GM18498 (cell line): ENCODE measurements at regions not wholly inside any gene's neighbourhood (a gene's known extent, or its start where the extent isn't known, plus 50 kb on each side); places are given as distances from the start of the nearest gene placed in this dataset.

ENCODE experiments used
- ATAC-seq: cut with Tn5 transposase; IDR thresholded peaks from one replicate; pipeline ENCODE4 v1.9.1; 2021; ENCODE audit warnings: mild to moderate bottlenecking, moderate library complexity; ENCODE audit not compliant: unreplicated experiment

- peak; percentile 44 for ATAC-seq
Measured at GRCh38 chr4:112889619-112890527, 159.6 kb upstream of the ANK2 start.

DNA sequence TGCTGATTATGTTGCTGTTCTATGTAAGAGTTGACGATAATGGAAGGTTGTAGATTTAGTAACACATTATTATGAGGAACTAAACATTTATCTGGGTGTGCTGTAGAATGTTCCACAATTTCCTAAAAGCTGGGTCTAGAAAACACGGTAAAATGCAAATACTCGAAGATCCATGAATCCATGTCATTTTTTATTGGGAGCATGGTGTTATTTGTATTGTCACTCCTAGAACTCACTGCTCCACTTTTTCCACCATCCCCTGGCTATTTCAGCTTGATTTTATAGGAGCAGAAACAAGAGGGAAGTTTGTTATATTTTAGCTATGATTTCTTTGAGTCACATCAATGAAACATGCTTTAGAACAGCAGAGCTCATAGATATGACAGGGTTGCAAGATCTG lies 155.0 kb upstream of the ANK2 start:
- ATAC-seq, result no peak

DNA sequence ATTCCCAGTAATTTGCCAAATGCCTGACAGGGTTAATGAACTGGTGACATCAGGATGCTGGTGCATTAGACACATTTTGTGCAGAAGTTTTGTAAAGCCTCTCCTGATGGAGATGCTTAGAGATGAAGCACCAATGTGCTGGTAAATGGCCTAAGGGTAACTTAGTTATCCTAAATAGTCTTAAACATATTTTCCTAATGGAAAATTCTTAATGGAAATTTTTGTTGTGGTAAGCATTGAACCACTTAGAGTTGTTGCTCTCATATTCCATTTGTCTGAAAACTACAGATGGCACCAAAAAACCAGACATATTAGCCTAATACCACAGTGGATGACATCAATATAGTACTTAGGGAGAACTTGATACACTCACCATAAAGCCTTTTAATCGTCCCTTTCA lies 154.5 kb upstream of the ANK2 start:
- no peak for ATAC-seq

DNA sequence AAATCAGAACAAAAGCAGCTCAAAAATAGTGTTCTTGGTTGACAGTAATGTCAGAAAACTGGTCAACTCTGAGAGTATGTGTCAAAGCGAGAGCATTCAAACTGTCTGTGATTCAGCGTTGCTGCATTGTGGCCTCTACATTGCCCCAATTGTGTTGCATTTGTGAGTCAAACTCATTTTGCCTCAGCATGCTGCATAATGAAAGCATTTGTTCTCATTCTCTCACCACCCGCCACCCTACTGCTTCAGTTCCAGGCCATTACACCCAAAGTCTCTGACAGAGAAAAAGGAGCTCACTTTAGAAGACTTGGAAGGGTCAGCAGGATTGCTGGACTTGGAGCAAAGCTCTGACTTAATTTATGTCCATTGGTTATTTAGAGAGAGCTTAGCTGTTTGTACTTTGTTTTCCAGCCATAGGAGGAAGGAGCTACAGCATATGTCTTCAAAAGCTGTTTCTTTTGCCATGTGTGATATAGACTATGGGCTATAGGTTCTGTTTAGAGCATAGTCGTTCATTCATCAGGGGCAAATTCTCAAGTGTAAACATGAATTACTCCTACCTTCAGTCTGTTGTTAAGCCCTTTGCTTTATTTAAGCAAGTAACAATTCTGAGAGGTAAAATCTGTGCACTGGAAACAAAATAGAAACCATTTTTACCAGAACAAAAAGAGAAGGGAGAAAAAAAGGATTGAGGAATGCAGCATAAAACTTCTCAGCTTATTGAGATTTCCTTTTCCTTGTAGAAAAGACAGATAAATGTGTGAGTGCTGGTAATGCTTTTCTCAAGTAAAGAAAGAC lies 153.4 kb upstream of the ANK2 start:
- ATAC-seq, result peak; percentile 61

GRCh38 chr4:112896609-112897190 lies 152.8 kb upstream of the ANK2 start:
- no peak for ATAC-seq

DNA sequence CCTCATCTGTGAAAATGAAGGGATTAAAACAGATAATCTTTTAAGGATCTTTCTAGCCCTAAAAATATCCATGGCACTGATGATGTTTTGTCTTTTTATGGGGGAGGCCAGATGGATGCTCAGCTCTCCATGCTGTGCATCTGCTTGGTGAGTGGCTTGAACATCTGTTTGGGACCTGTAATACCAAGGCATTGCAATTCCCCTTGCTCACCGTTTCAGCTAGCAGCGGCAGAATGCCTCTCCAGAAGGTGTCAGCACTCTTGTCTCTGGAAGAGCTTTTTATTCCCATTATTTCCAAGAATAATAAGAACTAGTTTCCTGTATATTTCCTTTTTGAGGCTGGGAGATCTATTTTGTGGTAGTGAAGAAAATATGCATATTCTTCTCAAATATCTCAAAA lies 151.9 kb upstream of the ANK2 start:
- no peak for ATAC-seq

- no peak for ATAC-seq
Measured at GRCh38 chr4:112898357-112899141, 150.9 kb upstream of the ANK2 start.

GRCh38 chr4:112900416-112900815 lies 149.0 kb upstream of the ANK2 start:
- ATAC-seq, result no peak

- no peak for ATAC-seq
Measured at GRCh38 chr4:112901962-112902411, 147.5 kb upstream of the ANK2 start.

DNA sequence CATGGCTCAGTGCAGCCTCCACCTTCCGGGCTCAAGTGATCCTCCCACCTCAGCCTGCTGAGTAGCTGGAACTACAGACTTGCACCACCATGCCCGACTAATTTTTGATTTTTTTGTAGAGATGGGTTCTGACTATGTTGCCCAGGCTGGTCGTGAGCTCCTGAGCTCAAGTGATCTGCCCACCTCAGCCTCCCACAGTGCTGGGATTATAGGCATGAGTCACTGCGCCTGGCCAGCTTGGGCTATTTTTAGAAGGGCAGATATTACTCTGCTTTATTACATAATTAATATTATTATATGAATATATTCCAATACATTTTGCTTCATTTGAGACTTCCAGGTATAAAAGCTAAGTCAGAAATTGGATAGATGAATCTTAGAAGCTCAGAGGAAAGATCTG lies 143.7 kb upstream of the ANK2 start:
- ATAC-seq, result no peak

DNA sequence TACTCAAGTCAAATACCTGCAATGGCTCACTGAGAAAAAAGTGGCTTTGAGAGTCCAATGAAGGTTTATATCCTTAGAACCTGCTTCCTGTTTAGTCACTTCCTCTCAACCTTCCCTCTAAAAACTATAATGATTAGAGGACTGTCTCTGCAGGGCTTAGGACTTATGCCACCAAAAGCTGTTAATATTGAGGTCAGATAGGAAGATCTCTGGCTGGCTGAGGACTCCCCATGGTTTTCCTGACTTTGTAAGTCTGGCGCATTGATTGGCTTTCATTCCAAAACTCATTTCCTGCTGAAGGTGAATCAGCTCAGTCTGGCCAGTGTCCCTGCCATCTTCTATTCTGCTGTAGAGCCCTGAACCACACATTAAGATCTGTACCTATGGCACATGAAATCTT lies 140.9 kb upstream of the ANK2 start:
- ATAC-seq, result no peak

GRCh38 chr4:112910109-112910736 lies 139.2 kb upstream of the ANK2 start:
- ATAC-seq, result peak; percentile 72

DNA sequence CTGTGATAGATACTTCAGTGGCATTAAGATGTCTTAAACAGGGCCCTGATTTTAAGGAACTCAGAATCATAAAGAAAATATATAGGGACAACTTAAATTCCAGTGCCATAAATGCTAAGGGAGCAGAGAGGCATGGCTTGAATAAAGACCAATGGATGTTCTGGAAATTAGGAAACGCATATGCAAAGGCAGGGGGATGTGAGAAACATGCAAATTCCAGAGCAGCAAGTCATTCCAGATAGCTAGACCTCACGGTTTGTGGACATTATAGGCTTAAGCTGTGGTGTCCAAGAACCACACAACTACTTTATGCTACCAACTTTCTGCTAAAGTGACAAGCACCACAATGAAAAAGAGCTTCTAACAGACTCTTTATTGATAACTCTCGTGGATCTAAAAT lies 132.6 kb upstream of the ANK2 start:
- no peak for ATAC-seq

DNA sequence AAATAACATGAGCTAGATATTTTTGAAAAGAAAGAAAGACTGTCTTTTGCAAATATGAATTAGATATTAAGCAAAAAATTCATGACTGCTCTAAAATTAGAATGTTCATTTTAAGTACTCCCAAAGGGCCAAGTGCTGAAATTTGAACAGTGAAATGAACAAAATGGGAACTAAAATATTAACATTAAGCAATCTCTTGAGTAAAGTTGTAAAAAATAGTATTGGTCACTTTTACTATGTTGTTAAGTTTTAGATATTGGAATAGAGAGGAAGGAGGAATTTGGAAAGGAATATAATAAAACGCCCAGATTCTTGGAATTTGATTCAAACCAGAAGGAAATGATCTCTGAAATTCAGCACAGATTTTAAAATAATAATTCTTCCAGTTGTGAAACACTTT lies 125.9 kb upstream of the ANK2 start:
- no peak for ATAC-seq

DNA sequence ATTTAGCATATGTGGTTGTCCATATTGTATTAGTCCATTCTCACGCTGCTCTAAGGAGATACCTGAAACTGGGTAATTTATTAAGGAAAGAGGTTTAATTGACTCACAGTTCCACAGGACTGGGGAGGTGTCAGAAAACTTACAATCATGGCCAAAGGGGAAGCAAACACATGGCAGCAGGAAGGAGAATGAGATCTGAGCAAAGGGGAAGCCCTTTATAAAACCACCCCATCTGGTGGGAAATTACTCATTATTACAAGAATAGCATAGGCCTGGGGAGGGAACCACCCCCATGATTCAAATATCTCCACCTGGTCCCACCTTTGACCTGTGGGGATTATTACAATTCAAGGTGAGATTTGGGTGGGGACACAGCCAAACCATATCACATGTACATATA lies 122.6 kb upstream of the ANK2 start:
- no peak for ATAC-seq

- no peak for ATAC-seq
Measured at GRCh38 chr4:112927544-112927943, 121.9 kb upstream of the ANK2 start.

DNA sequence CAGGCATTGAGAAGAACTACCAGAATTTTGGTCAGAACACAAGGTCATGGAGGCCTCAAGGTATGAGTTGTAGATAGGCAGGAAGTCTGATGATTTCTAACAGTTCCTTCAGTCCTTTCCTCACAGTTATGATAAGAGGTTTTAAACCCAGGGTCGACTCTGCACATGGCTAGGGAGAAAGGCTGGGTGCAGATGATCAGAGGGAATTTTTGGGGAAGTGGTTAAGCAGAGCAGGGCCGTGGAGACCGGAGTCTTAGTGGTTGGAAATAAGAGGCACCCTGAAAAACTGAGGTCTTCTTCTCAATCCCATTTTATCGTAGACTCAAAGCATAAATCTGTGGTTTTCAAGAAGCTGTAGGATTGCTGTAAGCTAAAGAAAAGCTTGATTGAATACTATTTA lies 118.5 kb upstream of the ANK2 start:
- no peak for ATAC-seq

DNA sequence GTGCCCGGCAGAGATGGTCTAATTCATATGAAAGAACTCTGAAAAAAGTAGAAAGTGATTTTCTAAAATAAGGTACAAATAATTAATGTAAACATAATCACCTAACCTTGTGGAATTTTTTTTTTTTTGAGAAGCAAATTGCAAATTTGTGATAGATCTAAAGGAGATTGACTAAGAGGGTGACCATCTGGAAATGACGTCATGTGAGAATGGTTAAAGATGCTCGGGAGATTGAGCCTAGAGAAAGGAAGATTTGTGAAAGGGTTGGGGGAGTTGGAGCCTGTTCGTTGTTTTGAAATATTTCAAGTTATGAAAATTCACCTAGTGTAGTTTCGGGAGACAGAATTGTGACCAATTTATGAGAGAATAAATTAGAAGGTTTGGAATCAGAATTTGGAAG lies 115.7 kb upstream of the ANK2 start:
- ATAC-seq, result no peak

- ATAC-seq, result peak; percentile 60
Measured at GRCh38 chr4:112938461-112939058, 110.9 kb upstream of the ANK2 start.

- ATAC-seq, result no peak
Measured at GRCh38 chr4:112939901-112940300, 109.6 kb upstream of the ANK2 start.
